ENCODE measurements at regions not wholly inside any gene's neighbourhood (a gene's known extent, or its start where the extent isn't known, plus 50 kb on each side); places are given as distances from the start of the nearest gene placed in this dataset.
"Not testable (repeated sequence)": the region's sequence is repeated elsewhere in the genome, so short reads cannot be mapped to it uniquely, and the experiment has no call there.

DNA sequence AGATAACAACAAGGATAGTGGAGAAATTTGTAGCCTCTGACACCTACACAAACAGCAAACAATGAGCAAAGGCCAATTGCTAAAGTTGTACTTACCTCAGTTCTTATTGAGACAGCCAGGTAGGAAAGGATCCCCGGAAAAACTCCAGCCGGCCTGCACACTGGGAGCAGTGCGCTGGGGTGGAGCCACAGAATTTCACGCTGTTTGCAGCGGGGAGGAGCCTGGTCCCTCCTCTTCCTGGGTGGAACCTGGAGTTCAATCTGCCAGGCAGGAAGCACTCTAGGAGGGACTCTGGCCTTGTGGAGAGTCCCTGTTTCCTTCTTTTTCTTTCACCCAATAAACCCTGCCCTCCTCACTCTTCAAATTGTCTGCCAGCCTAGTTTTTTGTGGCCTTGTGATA lies 382.6 kb upstream of the TGIF2LX start:
- H3K4me3 ChIP-seq (ENCODE audit: insufficient read depth, low read length); H3K27ac ChIP-seq (ENCODE audit: low read depth, low read length); DNase-seq (ENCODE audit: insufficient read length, low spot score, missing footprints); H3K27me3 ChIP-seq (ENCODE audit: insufficient read depth, low read length); H3K4me1 ChIP-seq (ENCODE audit: insufficient read depth, low read length); H2AFZ ChIP-seq (ENCODE audit: low read length); H3K79me2 ChIP-seq (ENCODE audit: insufficient read depth, low read length); H3K4me2 ChIP-seq (ENCODE audit: insufficient read depth, low read length); H3K36me3 ChIP-seq (ENCODE audit: insufficient read depth, low read length); H4K20me1 ChIP-seq (ENCODE audit: insufficient read depth, low read length); H3K9me3 ChIP-seq (ENCODE audit: low read depth, low read length): not testable (repeated sequence)

DNA sequence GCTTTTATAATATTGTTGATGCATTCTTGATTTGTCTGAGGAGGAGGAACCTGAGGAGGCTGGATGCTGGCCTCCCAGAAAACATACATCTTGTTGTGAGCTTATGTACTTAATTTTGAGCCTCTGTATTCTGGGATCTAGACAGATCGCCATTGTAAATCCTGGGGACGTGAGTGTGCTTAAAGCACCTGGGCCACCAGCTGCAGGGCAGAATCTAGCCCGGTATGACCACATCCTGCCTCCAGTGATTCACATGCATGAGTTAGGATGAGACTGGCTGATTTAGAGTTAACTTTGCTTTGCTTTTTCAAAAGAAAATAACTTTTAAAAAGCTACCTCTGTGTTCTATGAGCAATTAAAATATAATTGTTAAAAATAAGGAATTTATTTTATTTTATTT lies 364.6 kb upstream of the TGIF2LX start:
- not testable (repeated sequence) for DNase-seq (ENCODE audit: insufficient read length, low spot score, missing footprints); H3K36me3 ChIP-seq (ENCODE audit: insufficient read depth, low read length); H2AFZ ChIP-seq (ENCODE audit: low read length); H3K79me2 ChIP-seq (ENCODE audit: insufficient read depth, low read length); H3K4me1 ChIP-seq (ENCODE audit: insufficient read depth, low read length); H3K4me3 ChIP-seq (ENCODE audit: insufficient read depth, low read length); H3K27me3 ChIP-seq (ENCODE audit: insufficient read depth, low read length); H3K9me3 ChIP-seq (ENCODE audit: low read depth, low read length); H4K20me1 ChIP-seq (ENCODE audit: insufficient read depth, low read length); H3K4me2 ChIP-seq (ENCODE audit: insufficient read depth, low read length); H3K27ac ChIP-seq (ENCODE audit: low read depth, low read length)

DNA sequence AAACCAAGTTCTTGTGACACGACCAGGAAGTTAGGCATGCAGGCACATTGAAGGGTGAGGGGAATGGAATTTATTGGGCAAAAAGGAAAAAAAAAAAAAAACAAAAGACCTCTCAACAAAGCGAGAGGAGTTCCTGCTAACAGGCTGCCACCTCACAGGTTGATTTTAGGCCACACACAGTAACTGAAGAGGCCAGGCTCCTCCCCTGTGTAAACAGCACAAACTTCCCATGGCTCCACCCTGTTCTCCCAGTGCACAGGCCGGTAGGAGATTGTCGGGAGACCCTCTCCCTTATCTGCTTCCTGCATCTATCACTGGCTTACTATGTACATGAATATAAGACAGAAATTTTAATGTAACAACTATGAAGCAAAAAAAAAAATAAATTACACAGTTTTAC lies 359.6 kb upstream of the TGIF2LX start:
- not testable (repeated sequence) for H3K27ac ChIP-seq (ENCODE audit: low read depth, low read length); H4K20me1 ChIP-seq (ENCODE audit: insufficient read depth, low read length); H2AFZ ChIP-seq (ENCODE audit: low read length); H3K36me3 ChIP-seq (ENCODE audit: insufficient read depth, low read length); H3K79me2 ChIP-seq (ENCODE audit: insufficient read depth, low read length); H3K9me3 ChIP-seq (ENCODE audit: low read depth, low read length); H3K4me2 ChIP-seq (ENCODE audit: insufficient read depth, low read length); H3K4me1 ChIP-seq (ENCODE audit: insufficient read depth, low read length); H3K27me3 ChIP-seq (ENCODE audit: insufficient read depth, low read length); H3K4me3 ChIP-seq (ENCODE audit: insufficient read depth, low read length); DNase-seq (ENCODE audit: insufficient read length, low spot score, missing footprints)

DNA sequence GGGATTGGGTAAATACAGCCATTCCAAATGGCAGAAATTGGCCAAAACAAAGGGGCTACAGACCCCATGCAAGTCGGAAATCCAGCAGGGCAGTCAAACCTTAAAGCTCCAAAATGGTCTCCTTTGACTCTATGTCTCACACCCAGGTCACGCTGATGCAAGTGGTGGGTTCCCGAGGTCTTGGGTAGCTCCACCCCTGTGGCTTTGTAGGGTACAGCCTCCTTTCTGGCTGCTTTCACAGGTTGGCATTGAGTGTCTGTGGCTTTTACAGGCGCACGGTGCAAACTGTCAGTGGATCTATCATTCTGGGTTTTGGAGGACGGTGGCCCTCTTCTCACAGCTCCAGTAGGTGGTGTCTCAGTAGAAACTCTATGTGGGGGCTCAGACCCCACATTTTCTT lies 358.6 kb upstream of the TGIF2LX start:
- not testable (repeated sequence) for H3K27me3 ChIP-seq (ENCODE audit: insufficient read depth, low read length)

DNA sequence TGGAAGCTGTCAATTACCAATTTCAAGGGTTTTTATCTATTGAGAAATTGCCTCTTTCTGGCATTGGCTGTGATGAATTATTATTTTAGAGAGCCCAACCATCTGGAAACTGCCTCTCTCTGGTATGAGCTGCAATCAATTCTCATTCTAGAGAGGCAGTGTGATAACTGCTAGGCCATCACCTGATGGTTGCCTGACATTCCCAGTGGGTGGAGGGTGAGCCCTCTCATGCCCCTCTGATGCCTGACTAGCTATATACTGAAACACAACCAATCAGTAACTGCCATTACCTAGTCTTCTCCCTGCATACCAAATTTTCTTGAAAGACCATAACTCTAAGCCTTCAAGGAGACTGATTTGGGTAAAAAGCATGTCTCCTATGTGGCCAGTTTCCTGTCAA lies 353.9 kb upstream of the TGIF2LX start:
- not testable (repeated sequence) for H3K79me2 ChIP-seq (ENCODE audit: insufficient read depth, low read length); H3K36me3 ChIP-seq (ENCODE audit: insufficient read depth, low read length)

More for the DNA sequence above, 358.6 kb upstream of the TGIF2LX start:
- H3K4me1 ChIP-seq (ENCODE audit: insufficient read depth, low read length); H3K9me3 ChIP-seq (ENCODE audit: low read depth, low read length); H4K20me1 ChIP-seq (ENCODE audit: insufficient read depth, low read length); DNase-seq (ENCODE audit: insufficient read length, low spot score, missing footprints); H3K4me2 ChIP-seq (ENCODE audit: insufficient read depth, low read length); H3K27ac ChIP-seq (ENCODE audit: low read depth, low read length); H3K79me2 ChIP-seq (ENCODE audit: insufficient read depth, low read length); H3K4me3 ChIP-seq (ENCODE audit: insufficient read depth, low read length); H3K36me3 ChIP-seq (ENCODE audit: insufficient read depth, low read length); H2AFZ ChIP-seq (ENCODE audit: low read length): not testable (repeated sequence)

DNA sequence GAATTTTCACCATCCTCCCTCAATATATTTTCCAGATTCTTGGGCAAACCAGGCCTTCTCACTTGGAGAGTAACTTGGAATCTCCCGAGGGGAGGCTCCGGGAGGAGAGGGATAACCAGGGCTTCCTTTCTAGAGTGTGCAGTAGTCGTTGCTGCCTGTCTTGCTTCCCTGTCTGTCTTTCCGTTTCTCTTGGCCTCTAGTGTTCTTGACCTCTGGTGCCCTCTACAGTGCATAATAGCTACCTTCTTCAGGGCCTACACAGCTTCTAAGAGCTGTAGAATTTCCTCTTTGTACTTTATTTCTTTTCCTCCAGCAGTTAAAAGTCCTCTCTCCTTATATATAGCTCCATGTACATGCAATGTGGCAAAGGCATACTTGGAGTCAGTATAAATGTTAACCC lies 339.8 kb upstream of the TGIF2LX start:
- not testable (repeated sequence) for H3K4me1 ChIP-seq (ENCODE audit: insufficient read depth, low read length); DNase-seq (ENCODE audit: insufficient read length, low spot score, missing footprints); H3K9me3 ChIP-seq (ENCODE audit: low read depth, low read length); H3K36me3 ChIP-seq (ENCODE audit: insufficient read depth, low read length); H3K4me2 ChIP-seq (ENCODE audit: insufficient read depth, low read length); H3K79me2 ChIP-seq (ENCODE audit: insufficient read depth, low read length); H2AFZ ChIP-seq (ENCODE audit: low read length); H3K27ac ChIP-seq (ENCODE audit: low read depth, low read length); H3K27me3 ChIP-seq (ENCODE audit: insufficient read depth, low read length); H4K20me1 ChIP-seq (ENCODE audit: insufficient read depth, low read length); H3K4me3 ChIP-seq (ENCODE audit: insufficient read depth, low read length)

More for the DNA sequence above, 353.9 kb upstream of the TGIF2LX start:
- not testable (repeated sequence) for H4K20me1 ChIP-seq (ENCODE audit: insufficient read depth, low read length); H3K9me3 ChIP-seq (ENCODE audit: low read depth, low read length); H3K4me2 ChIP-seq (ENCODE audit: insufficient read depth, low read length); DNase-seq (ENCODE audit: insufficient read length, low spot score, missing footprints); H3K4me3 ChIP-seq (ENCODE audit: insufficient read depth, low read length); H3K27me3 ChIP-seq (ENCODE audit: insufficient read depth, low read length); H3K27ac ChIP-seq (ENCODE audit: low read depth, low read length); H2AFZ ChIP-seq (ENCODE audit: low read length); H3K4me1 ChIP-seq (ENCODE audit: insufficient read depth, low read length)

DNA sequence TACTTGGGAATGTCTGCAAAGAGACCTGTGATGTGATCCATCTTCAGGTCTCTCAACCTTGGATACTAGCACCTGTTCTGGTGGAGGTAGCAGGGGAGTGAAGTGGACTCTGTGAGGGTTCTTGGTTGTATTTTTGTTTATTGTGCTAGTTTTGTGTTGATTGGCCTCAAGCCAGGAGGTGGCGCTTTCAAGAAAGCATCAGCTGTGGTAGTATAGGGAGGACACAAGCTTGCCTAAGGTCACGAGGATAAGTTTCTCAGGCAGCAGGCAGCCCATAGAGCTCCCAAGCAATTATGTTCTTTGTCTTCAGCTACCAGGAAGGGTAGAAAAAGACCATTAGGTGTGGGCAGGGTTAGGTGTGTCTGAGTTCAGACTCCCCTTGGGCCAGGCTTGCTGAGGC lies 289.9 kb upstream of the TGIF2LX start:
- not testable (repeated sequence) for H3K27me3 ChIP-seq (ENCODE audit: insufficient read depth, low read length); H3K36me3 ChIP-seq (ENCODE audit: insufficient read depth, low read length); H4K20me1 ChIP-seq (ENCODE audit: insufficient read depth, low read length)

DNA sequence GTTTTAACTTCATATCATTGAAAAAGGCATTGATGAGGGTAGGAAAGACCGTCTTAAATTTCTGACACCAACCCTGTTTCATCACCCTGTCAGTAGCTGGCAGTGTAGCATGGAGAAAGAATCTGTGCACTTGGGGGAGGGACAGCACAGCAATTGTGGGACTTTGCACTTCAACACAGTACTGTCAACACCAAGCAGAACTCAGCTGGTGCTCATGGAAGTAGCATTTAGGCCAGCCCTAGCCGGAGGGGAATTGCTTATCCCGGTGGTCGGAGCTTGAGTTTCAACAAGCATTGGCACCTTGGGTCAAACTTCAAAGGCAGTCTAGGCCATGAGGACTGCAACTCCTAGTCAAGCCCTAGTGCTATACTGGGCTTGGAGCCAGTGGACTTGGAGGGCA lies 285.8 kb upstream of the TGIF2LX start:
- not testable (repeated sequence) for H3K9me3 ChIP-seq (ENCODE audit: low read depth, low read length); H3K27me3 ChIP-seq (ENCODE audit: insufficient read depth, low read length); H3K4me2 ChIP-seq (ENCODE audit: insufficient read depth, low read length); H3K4me3 ChIP-seq (ENCODE audit: insufficient read depth, low read length); DNase-seq (ENCODE audit: insufficient read length, low spot score, missing footprints); H3K36me3 ChIP-seq (ENCODE audit: insufficient read depth, low read length); H3K27ac ChIP-seq (ENCODE audit: low read depth, low read length); H4K20me1 ChIP-seq (ENCODE audit: insufficient read depth, low read length); H3K4me1 ChIP-seq (ENCODE audit: insufficient read depth, low read length); H3K79me2 ChIP-seq (ENCODE audit: insufficient read depth, low read length); H2AFZ ChIP-seq (ENCODE audit: low read length)

More for the DNA sequence above, 289.9 kb upstream of the TGIF2LX start:
- H3K79me2 ChIP-seq (ENCODE audit: insufficient read depth, low read length); H3K9me3 ChIP-seq (ENCODE audit: low read depth, low read length); DNase-seq (ENCODE audit: insufficient read length, low spot score, missing footprints); H3K4me2 ChIP-seq (ENCODE audit: insufficient read depth, low read length); H3K27ac ChIP-seq (ENCODE audit: low read depth, low read length); H2AFZ ChIP-seq (ENCODE audit: low read length); H3K4me3 ChIP-seq (ENCODE audit: insufficient read depth, low read length); H3K4me1 ChIP-seq (ENCODE audit: insufficient read depth, low read length): not testable (repeated sequence)

DNA sequence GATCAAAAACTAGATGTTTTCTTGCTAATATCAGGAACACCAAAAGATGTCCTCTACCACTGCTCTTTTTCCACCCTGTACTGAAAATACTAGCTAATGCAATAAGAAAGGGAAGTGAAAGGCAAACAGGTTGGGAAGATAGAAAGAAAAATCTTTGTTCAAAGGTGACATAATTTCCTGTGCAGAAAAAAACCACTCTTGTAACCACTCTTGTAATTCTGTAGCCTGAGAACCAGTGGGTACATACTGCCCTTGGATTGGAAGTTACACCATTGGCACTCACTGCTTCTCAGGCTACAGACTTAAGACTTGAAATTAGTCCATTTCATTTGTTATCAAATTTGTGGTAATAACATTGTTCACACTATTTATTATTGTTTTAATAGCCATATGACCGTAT lies 263.0 kb upstream of the TGIF2LX start:
- not testable (repeated sequence) for H3K27me3 ChIP-seq (ENCODE audit: insufficient read depth, low read length); H3K27ac ChIP-seq (ENCODE audit: low read depth, low read length); H4K20me1 ChIP-seq (ENCODE audit: insufficient read depth, low read length); H3K4me2 ChIP-seq (ENCODE audit: insufficient read depth, low read length); H3K4me1 ChIP-seq (ENCODE audit: insufficient read depth, low read length); H2AFZ ChIP-seq (ENCODE audit: low read length); H3K79me2 ChIP-seq (ENCODE audit: insufficient read depth, low read length); H3K9me3 ChIP-seq (ENCODE audit: low read depth, low read length); H3K36me3 ChIP-seq (ENCODE audit: insufficient read depth, low read length); H3K4me3 ChIP-seq (ENCODE audit: insufficient read depth, low read length); DNase-seq (ENCODE audit: insufficient read length, low spot score, missing footprints)
